ENCODE measurements at regions not wholly inside any gene's neighbourhood (a gene's known extent, or its start where the extent isn't known, plus 50 kb on each side); places are given as distances from the start of the nearest gene placed in this dataset.

- intact Hi-C loops (cut with DNase I) = no loop called here
These were observed 188.1 kb downstream of the IPO8 start for GRCh38 chr12:30507576-30507975.

GRCh38 chr12:30506411-30506810 lies 189.3 kb downstream of the IPO8 start:
- H3K4me3 ChIP-seq = no peak overlapping the region
- ATAC-seq = no peak
- no peaks in the 10 kb centered on the region for H3K27me3 ChIP-seq
- intact Hi-C loops (cut with DNase I) = no loop called here
- no peak for TF ChIP-seq CTCF (IDR thresholded peaks at IDR 0.05)
- H3K9me3 ChIP-seq = no peaks in the 10 kb centered on the region
- H3K27ac ChIP-seq = no peak overlapping the region
- no peaks in the 10 kb centered on the region for H3K36me3 ChIP-seq
- H3K4me1 ChIP-seq = no peaks in the 10 kb centered on the region
- DNase-seq = no peak

More at GRCh38 chr12:30507576-30507975, 188.1 kb downstream of the IPO8 start:
- Histone ChIP-seq H3K36me3 (no peaks in the 10 kb centered on the region), H3K27me3 (no peaks in the 10 kb centered on the region), H3K27ac (no peak overlapping the region), H3K4me1 (no peaks in the 10 kb centered on the region), H3K9me3 (no peaks in the 10 kb centered on the region), H3K4me3 (no peak overlapping the region)
- no peak for TF ChIP-seq CTCF (IDR thresholded peaks at IDR 0.05)
- no peak for ATAC-seq
- DNase-seq = no peak

GRCh38 chr12:30501718-30502117 lies 194.0 kb downstream of the IPO8 start:
- Histone ChIP-seq H3K4me1 (no peaks in the 10 kb centered on the region), H3K27me3 (no peaks in the 10 kb centered on the region), H3K4me3 (no peak overlapping the region), H3K27ac (no peak overlapping the region), H3K9me3 (no peaks in the 10 kb centered on the region), H3K36me3 (no peaks in the 10 kb centered on the region)
- intact Hi-C loops (cut with DNase I) = no loop called here
- ATAC-seq (no peak), DNase-seq (no peak)
- TF ChIP-seq CTCF (IDR thresholded peaks at IDR 0.05) = no peak

GRCh38 chr12:30500532-30500931 lies 195.1 kb downstream of the IPO8 start:
- Histone ChIP-seq H3K9me3 (no peaks in the 10 kb centered on the region), H3K4me1 (no peaks in the 10 kb centered on the region), H3K4me3 (no peak overlapping the region), H3K27ac (no peak overlapping the region), H3K27me3 (no peaks in the 10 kb centered on the region), H3K36me3 (no peaks in the 10 kb centered on the region)
- intact Hi-C loops (cut with DNase I) = no loop called here
- DNase-seq (no peak), ATAC-seq (no peak)
- no peak for TF ChIP-seq CTCF (IDR thresholded peaks at IDR 0.05)

GRCh38 chr12:30485230-30485890 lies 210.3 kb downstream of the IPO8 start:
- H3K27me3 ChIP-seq = no peaks in the 10 kb centered on the region
- intact Hi-C loops (cut with DNase I) = no loop called here
- DNase-seq (no peak), ATAC-seq (no peak)
- H3K27ac ChIP-seq = no peak overlapping the region
- no peaks in the 10 kb centered on the region for H3K9me3 ChIP-seq
- no peaks in the 10 kb centered on the region for H3K4me1 ChIP-seq
- no peaks in the 10 kb centered on the region for H3K36me3 ChIP-seq
- no peak overlapping the region for H3K4me3 ChIP-seq
- TF ChIP-seq CTCF (IDR thresholded peaks at IDR 0.05) = no peak

All from left lung (tissue), 4 donors.